K562 (cell line): ENCODE measurements at regions not wholly inside any gene's neighbourhood (a gene's known extent, or its start where the extent isn't known, plus 50 kb on each side); places are given as distances from the start of the nearest gene placed in this dataset.

Experiments used
- ATAC-seq: fragments of 200-7000 bp; cut with Tn5 transposase; 3 replicates; pipeline ENCODE4 v1.9.1; 2020; ENCODE audit warnings: moderate library complexity
- BruUV-seq: library from RNA; stranded (reverse); fragments of 400-500 nt; replicated peaks from 2 replicates; lab custom pipeline; 2021; lab: Mats Ljungman, UMichigan
- CTCF ChIA-PET: fragments of 300-600 bp; formaldehyde crosslinking; extraction: SDS; loops from one replicate; lab custom pipeline; 2021; ENCODE audit warnings: low intra/inter-chr PET ratio; lab: Yijun Ruan, JAX
- POLR2A ChIA-PET: fragments of 300-600, 350-650 bp; sonication (Branson Sonifier 250); formaldehyde crosslinking; extraction: SDS; loops from one replicate; lab custom pipeline; 2021; ENCODE audit warnings: antibody characterized with exemption, inconsistent platforms; lab: Yijun Ruan, JAX
- DNase-seq, 4 experiments: peaks; one replicate each; pipeline versions ENCODE4 v3.0.0 to v3.0.0-alpha.2; 2011 to 2018; ENCODE audit warnings: low spot score in 3 of 4, mixed read lengths in 3 of 4; ENCODE audit errors: extremely low read depth in 1 of 4
- FAIRE-seq: peaks from 2 replicates; lab custom pipeline; 2011; peaks lifted over from hg19 to GRCh38; lab: Jason Lieb, UNC
- H2AFZ ChIP-seq: 2 replicates; pipeline ENCODE4 v1.6.0; 2011; ENCODE audit warnings: low read depth, low read length, control low read depth, inconsistent platforms
- H3K27ac ChIP-seq: fragments of 200-600 bp; 3 replicates; pipeline ENCODE4 v1.8.0; 2011; ENCODE audit warnings: low read depth, mild to moderate bottlenecking, control low read depth, inconsistent platforms, low read length, moderate library complexity, mixed read lengths; ENCODE audit errors: extremely low read depth
- H3K27me3 ChIP-seq, 2 experiments: fragments of 300-600 bp in 1 of 2; 2 replicates in 1 of 2; 3 replicates in 1 of 2; pipeline versions ENCODE4 v1.6.0 to v1.8.0; 2011; ENCODE audit warnings: inconsistent platforms in 2 of 2, low read length in 2 of 2, mild to moderate bottlenecking in 1 of 2, mixed read lengths in 1 of 2, moderate library complexity in 1 of 2; ENCODE audit not compliant: control insufficient read depth in 2 of 2, insufficient read depth in 2 of 2
- H3K36me3 ChIP-seq: fragments of 300-600 bp; 3 replicates; pipeline ENCODE4 v1.8.0; 2011; ENCODE audit warnings: mild to moderate bottlenecking, low read length, inconsistent platforms; ENCODE audit not compliant: control insufficient read depth, insufficient read depth
- H3K4me1 ChIP-seq, 2 experiments: fragments of 200-600 bp in 1 of 2; replicated peaks in 1 of 2; 2 replicates in 1 of 2; 3 replicates in 1 of 2; pipeline versions ENCODE4 v1.5.1 to v1.8.0; 2011; ENCODE audit warnings: inconsistent platforms in 2 of 2, low read length in 2 of 2, mild to moderate bottlenecking in 1 of 2, mixed read lengths in 1 of 2, moderate library complexity in 1 of 2; ENCODE audit not compliant: control insufficient read depth in 2 of 2, insufficient read depth in 2 of 2
- H3K4me2 ChIP-seq: 2 replicates; pipeline ENCODE4 v1.6.1; 2011; ENCODE audit warnings: low read length, control low read depth, inconsistent platforms, mixed read lengths; ENCODE audit not compliant: insufficient read depth
- H3K4me3 ChIP-seq: fragments of 200-600 bp; sonication (generic), shearing (Covaris generic); 2 replicates; pipeline ENCODE4 v1.5.1; 2016; ENCODE audit warnings: control low read depth, inconsistent platforms
- H3K79me2 ChIP-seq: fragments of 200-600 bp; 3 replicates; pipeline ENCODE4 v1.8.0; 2011; ENCODE audit warnings: low read length, inconsistent platforms; ENCODE audit not compliant: control insufficient read depth, insufficient read depth
- H3K9ac ChIP-seq, 2 experiments: 2 replicates each; pipeline versions ENCODE4 v1.6.0 to v1.6.1; 2011; ENCODE audit warnings: low read depth in 2 of 2, low read length in 2 of 2, control low read depth in 1 of 2, inconsistent platforms in 1 of 2, mild to moderate bottlenecking in 1 of 2, mixed read lengths in 1 of 2; ENCODE audit not compliant: insufficient read depth in 1 of 2
- H3K9me1 ChIP-seq: one replicate; pipeline ENCODE4 v1.6.0; 2011; ENCODE audit warnings: inconsistent platforms, mild to moderate bottlenecking, low read length, moderate library complexity; ENCODE audit not compliant: control insufficient read depth, insufficient read depth
- H3K9me3 ChIP-seq: replicated peaks from 2 replicates; pipeline ENCODE4 v1.5.1; 2011; ENCODE audit warnings: low read depth, low read length, inconsistent platforms; ENCODE audit not compliant: control insufficient read depth, insufficient read depth
- H4K20me1 ChIP-seq: replicated peaks from 2 replicates; pipeline ENCODE4 v1.6.1; 2011; ENCODE audit warnings: low read length, inconsistent platforms, mixed read lengths; ENCODE audit not compliant: control insufficient read depth, insufficient read depth
- E2F3 ChIP-seq: fragments of 250-450 bp; sonication (Bioruptor Pico); IDR thresholded peaks from 2 replicates; pipeline ENCODE4 v1.4.0; 2020; ENCODE audit warnings: mild to moderate bottlenecking
- GABPB1 ChIP-seq: sonication (generic); formaldehyde crosslinking; IDR thresholded peaks from 2 replicates; pipeline ENCODE4 v1.8.0; 2022; ENCODE audit warnings: mild to moderate bottlenecking, missing genetic modification reagents
- GMEB1 ChIP-seq: fragments of 250-450 bp; sonication (Bioruptor Pico); IDR thresholded peaks from 2 replicates; pipeline ENCODE4 v1.4.0; 2020; ENCODE audit warnings: mild to moderate bottlenecking
- MTA2 ChIP-seq: fragments of 450-650 bp; IDR thresholded peaks from 2 replicates; pipeline ENCODE4 v1.6.1; 2016; ENCODE audit warnings: low read depth
- ZNF445 ChIP-seq: fragments of 250-450 bp; sonication (Bioruptor Pico); IDR thresholded peaks from 2 replicates; pipeline ENCODE4 v1.4.0; 2020; ENCODE audit warnings: low read depth, mild to moderate bottlenecking, moderate library complexity
- ZNF766 ChIP-seq: fragments of 200-800 bp; sonication (Bioruptor generic); conservative IDR thresholded peaks from 2 replicates; pipeline ENCODE4 v1.6.1; 2016; ENCODE audit warnings: missing genetic modification characterization, missing compliant biosample characterization
- WGBS: fragments of 100-300 bp; shearing (Covaris generic); methylation state at CpG from one replicate; pipeline ENCODE4 v1.1.6; 2016; ENCODE audit warnings: low coverage, mixed read lengths; ENCODE audit not compliant: insufficient coverage; ENCODE audit errors: missing lambda C conversion rate; 5-methylcytosine and 5-hydroxymethylcytosine counted together
- in situ Hi-C: fragments of 300-500 bp; cut with MboI; formaldehyde crosslinking; loops from 4 replicates; pipeline ENCODE4 v1.15.0; 2018; ENCODE audit warnings: inconsistent platforms, mixed read lengths
- intact Hi-C: fragments of 100-400 bp; cut with micrococcal nuclease; formaldehyde crosslinking; loops from 2 replicates; pipeline ENCODE4 v1.14.2; 2022

DNA sequence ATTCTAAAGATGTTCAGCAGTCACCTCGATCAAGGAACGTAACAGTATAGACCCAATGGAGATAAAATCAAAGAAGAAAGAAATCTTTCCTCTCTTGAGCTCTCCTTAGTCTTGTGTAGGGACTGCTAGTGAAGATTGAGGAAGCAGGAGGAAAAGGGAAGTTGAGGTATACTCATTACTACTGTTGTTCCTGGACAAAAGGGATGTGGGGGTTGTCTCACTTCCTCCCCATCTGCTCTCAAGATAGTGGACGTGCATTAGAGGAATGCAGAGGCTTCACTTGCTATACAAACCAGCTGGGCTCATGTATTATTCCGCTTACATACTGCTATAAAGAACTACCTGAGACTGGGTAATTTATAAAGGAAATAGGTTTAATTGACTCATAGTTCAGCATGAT lies 208.9 kb upstream of the ARHGEF9 start:
- intact Hi-C loops = no loop called here
- WGBS = 0% methylated on average over 4 of the region's 4 CpGs

More for the DNA sequence above, 208.9 kb upstream of the ARHGEF9 start:
- Histone ChIP-seq H3K27me3 (no peaks in the 10 kb centered on the region), H4K20me1 (no peaks in the 10 kb centered on the region), H3K36me3 (no peaks in the 10 kb centered on the region), H2AFZ (no peak overlapping the region), H3K79me2 (no peaks in the 10 kb centered on the region), H3K4me1 (no peaks in the 10 kb centered on the region), H3K9me1 (no peaks in the 10 kb centered on the region), H3K9ac (no peak overlapping the region), H3K9me3 (no peaks in the 10 kb centered on the region), H3K4me3 (no peak overlapping the region), H3K4me2 (no peak overlapping the region), H3K27ac (no peak overlapping the region)
- BruUV-seq = no TSS peak
- ChIA-PET POLR2A (no interaction called here), CTCF (no interaction called here)
- ATAC-seq (no peak), DNase-seq (no peak), FAIRE-seq (no peak)
- in situ Hi-C loops = no loop called here
- no peak for TF ChIP-seq E2F3 (CRISPR knock-in tag)
- no peak for TF ChIP-seq ZNF766 (CRISPR knock-in tag)
- no peak for TF ChIP-seq ZNF445 (CRISPR knock-in tag)
- no peak for TF ChIP-seq GABPB1 (CRISPR knock-in tag)
- no peak for TF ChIP-seq GMEB1 (CRISPR knock-in tag)
- no peak for TF ChIP-seq MTA2
